ENCODE measurements at regions not wholly inside any gene's neighbourhood (a gene's known extent, or its start where the extent isn't known, plus 50 kb on each side); places are given as distances from the start of the nearest gene placed in this dataset.

DNA sequence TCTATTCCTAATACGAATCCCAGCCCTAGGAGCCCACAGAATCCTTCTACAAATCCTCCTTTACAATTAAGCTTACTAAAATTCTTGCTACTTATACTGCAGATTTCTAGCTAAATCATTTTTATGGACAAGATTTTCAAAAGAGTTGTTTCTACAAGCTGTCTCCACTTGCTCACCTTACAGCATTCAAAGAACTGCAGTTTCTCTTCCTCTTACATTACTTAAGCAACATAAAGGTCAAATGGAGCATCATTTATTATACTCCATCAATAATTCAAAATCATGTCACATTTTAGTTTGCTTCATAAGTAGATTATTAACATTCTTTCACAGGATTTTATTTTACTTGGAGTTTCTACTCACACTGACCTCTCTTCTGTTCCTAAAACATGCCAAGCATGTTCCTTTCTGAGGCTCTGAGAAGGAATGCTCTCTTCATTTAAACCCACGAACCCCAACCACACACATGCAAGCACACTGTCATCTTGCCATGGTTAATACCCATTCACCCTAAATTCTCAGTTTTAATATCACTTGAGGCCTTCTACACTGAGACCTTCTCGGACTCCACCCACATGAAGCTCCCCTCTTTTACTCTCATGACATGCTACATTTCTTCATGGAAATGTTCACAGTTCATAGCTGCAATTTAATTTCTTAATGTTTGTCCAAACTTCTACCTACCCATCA lies 388.2 kb downstream of the TBC1D32 start:
- TF ChIP-seq, protein P1, sequence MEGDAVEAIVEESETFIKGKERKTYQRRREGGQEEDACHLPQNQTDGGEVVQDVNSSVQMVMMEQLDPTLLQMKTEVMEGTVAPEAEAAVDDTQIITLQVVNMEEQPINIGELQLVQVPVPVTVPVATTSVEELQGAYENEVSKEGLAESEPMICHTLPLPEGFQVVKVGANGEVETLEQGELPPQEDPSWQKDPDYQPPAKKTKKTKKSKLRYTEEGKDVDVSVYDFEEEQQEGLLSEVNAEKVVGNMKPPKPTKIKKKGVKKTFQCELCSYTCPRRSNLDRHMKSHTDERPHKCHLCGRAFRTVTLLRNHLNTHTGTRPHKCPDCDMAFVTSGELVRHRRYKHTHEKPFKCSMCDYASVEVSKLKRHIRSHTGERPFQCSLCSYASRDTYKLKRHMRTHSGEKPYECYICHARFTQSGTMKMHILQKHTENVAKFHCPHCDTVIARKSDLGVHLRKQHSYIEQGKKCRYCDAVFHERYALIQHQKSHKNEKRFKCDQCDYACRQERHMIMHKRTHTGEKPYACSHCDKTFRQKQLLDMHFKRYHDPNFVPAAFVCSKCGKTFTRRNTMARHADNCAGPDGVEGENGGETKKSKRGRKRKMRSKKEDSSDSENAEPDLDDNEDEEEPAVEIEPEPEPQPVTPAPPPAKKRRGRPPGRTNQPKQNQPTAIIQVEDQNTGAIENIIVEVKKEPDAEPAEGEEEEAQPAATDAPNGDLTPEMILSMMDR (IDR thresholded peaks at IDR 0.05) = no peak
- TF ChIP-seq POLR2A (IDR thresholded peaks at IDR 0.05) = no peak

Measured in tibial nerve (tissue), 3 donors.